BLaER1 (cell line): ENCODE measurements at regions not wholly inside any gene's neighbourhood (a gene's known extent, or its start where the extent isn't known, plus 50 kb on each side); places are given as distances from the start of the nearest gene placed in this dataset.

Source experiments
- H3K27ac ChIP-seq: shearing (Covaris generic); formaldehyde crosslinking; 2 replicates; pipeline ENCODE4 v1.8.1; 2022
- H3K27me3 ChIP-seq: shearing (Covaris generic); formaldehyde crosslinking; 2 replicates; pipeline ENCODE4 v1.8.1; 2022
- H3K36me3 ChIP-seq: shearing (Covaris generic); formaldehyde crosslinking; 2 replicates; pipeline ENCODE4 v1.8.1; 2022
- H3K4me1 ChIP-seq: shearing (Covaris generic); formaldehyde crosslinking; 2 replicates; pipeline ENCODE4 v1.8.1; 2022
- H3K4me2 ChIP-seq: shearing (Covaris generic); formaldehyde crosslinking; 2 replicates; pipeline ENCODE4 v1.8.1; 2022
- H3K4me3 ChIP-seq: shearing (Covaris generic); formaldehyde crosslinking; 2 replicates; pipeline ENCODE4 v1.8.1; 2022
- H3K9ac ChIP-seq: shearing (Covaris generic); formaldehyde crosslinking; 2 replicates; pipeline ENCODE4 v1.8.1; 2022
- H3K9me3 ChIP-seq: shearing (Covaris generic); formaldehyde crosslinking; 2 replicates; pipeline ENCODE4 v1.8.1; 2022
- H4K20me1 ChIP-seq: shearing (Covaris generic); formaldehyde crosslinking; 2 replicates; pipeline ENCODE4 v1.8.1; 2022
- Cebpa-rat ChIP-seq: shearing (Covaris generic); IDR thresholded peaks from 2 replicates; pipeline ENCODE4 v1.8.1; 2022

DNA sequence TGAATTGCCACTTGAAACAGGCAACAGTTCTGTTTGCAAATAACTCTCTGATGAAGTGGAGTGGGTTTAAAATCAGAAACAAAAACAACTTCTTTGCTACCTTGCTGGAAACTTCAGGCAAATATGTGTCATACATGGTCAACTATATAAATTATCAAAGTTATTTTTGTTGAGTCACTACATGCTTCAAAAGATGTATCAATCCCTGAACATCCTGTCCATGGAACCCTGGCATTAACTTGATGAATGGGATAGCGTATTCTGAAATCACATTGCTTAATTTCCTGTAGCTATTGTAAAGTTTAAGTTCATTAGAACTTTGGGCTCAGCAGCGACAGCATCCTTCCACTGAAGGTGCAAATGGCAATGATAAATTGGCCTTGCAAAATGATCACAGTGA is 213.6 kb upstream of the MAF start:
- H3K4me1 ChIP-seq = peaks cover 10% of the 10 kb centered on the region
- peaks cover under 1% of the 10 kb centered on the region; the same call in 1 of the 2 replicates for H3K9me3 ChIP-seq
- H3K9ac ChIP-seq = no peak overlapping the region

DNA sequence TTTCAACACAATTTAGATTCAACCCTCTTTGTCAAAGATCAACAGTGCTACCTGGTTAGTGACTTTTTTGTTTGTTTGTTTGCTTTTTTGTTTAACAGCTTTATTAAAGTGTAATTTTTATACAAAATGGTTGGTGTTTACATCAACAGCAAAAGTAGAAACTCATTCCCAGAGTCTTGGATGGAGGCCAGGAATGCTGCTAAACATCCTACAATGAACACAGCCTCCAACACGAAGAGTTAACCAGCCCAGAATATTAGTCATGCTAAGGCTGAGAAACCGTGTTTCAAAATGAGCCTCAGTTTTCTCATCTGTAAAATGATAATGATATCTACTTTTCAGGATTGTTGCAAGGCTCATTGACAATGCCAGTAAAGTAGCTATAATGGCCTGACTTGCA is 211.0 kb upstream of the MAF start:
- H3K27ac ChIP-seq = no peak overlapping the region
- no peak overlapping the region for H3K4me3 ChIP-seq
- H3K9me3 ChIP-seq = peaks cover 15% of the 10 kb centered on the region
- H3K36me3 ChIP-seq = no peaks in the 10 kb centered on the region
- H3K4me1 ChIP-seq = peaks cover 10% of the 10 kb centered on the region
- H3K4me2 ChIP-seq = no peak overlapping the region
- no peak for TF ChIP-seq Cebpa-rat
- H3K27me3 ChIP-seq = no peaks in the 10 kb centered on the region
- no peak overlapping the region for H3K9ac ChIP-seq
- H4K20me1 ChIP-seq = no peaks in the 10 kb centered on the region

More for the DNA sequence above, 213.6 kb upstream of the MAF start:
- no peaks in the 10 kb centered on the region for H4K20me1 ChIP-seq
- H3K4me2 ChIP-seq = no peak overlapping the region
- no peak overlapping the region for H3K4me3 ChIP-seq
- no peak for TF ChIP-seq Cebpa-rat
- H3K36me3 ChIP-seq = no peaks in the 10 kb centered on the region
- H3K27me3 ChIP-seq = no peaks in the 10 kb centered on the region
- H3K27ac ChIP-seq = no peak overlapping the region

DNA sequence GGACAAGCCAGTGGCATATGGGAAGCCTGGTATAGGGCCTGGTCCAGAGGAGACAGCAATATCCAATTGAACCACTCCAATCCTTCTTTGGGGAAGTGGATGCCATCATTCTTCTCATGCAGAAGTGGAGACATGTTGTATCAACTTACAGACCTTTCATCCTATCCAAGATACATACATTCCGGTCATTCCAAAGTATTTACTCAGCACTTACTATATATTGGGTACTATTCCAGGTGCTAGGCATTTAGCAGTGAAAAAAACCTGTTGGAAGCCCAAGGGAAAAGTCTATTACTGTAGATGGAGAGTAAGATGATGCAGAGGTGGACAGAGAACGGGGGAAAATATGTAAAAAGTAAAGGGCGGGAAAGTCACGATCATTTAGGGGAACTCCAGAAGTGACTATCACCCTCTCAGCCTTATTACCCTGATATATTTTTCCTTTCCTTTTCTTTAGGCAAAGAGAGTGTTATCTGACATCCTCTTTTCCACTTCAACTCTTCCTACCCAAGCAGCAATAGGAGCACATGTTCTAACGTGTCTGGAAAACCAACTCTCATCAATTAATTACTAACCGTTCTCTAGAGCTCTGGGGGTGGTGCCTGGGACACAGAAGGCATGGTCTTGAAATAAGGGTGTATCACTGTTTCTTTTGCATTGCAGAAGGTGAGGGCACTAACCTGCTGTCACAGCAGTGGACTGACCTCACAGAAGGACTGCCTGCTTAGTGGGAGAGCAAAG is 210.1 kb upstream of the MAF start:
- H3K4me1 ChIP-seq = peaks cover 10% of the 10 kb centered on the region
- H3K4me3 ChIP-seq = no peak overlapping the region
- H3K4me2 ChIP-seq = no peak overlapping the region
- H3K27ac ChIP-seq = no peak overlapping the region
- peaks cover 15% of the 10 kb centered on the region for H3K9me3 ChIP-seq
- no peaks in the 10 kb centered on the region for H3K36me3 ChIP-seq
- H3K27me3 ChIP-seq = no peaks in the 10 kb centered on the region
- no peak overlapping the region for H3K9ac ChIP-seq
- H4K20me1 ChIP-seq = no peaks in the 10 kb centered on the region
- no peak for TF ChIP-seq Cebpa-rat

DNA sequence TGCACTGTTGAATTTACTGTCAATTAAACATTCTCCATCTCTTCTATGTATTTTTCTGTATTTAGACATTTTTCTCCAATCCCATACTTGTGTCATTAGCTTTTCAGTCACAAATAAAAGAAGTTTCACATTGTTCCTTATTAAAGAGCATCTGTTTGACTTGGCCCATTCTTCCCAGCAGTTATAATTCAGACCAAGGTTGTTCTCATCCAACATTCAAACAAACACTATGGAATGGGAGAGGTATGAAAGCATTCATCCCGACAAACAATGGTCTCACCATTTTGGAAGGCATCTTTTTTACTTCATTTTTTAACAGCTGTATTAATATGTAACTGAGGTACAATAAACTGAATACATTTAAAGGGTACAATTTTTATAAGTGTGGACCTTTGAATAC is 208.8 kb upstream of the MAF start:
- H3K27me3 ChIP-seq = no peaks in the 10 kb centered on the region
- no peak overlapping the region for H3K4me3 ChIP-seq
- H3K4me2 ChIP-seq = no peak overlapping the region
- TF ChIP-seq Cebpa-rat = no peak
- H3K4me1 ChIP-seq = peaks cover 10% of the 10 kb centered on the region
- no peak overlapping the region for H3K27ac ChIP-seq
- H3K9me3 ChIP-seq = peaks cover 15% of the 10 kb centered on the region
- H3K9ac ChIP-seq = no peak overlapping the region
- H3K36me3 ChIP-seq = no peaks in the 10 kb centered on the region
- no peaks in the 10 kb centered on the region for H4K20me1 ChIP-seq

DNA sequence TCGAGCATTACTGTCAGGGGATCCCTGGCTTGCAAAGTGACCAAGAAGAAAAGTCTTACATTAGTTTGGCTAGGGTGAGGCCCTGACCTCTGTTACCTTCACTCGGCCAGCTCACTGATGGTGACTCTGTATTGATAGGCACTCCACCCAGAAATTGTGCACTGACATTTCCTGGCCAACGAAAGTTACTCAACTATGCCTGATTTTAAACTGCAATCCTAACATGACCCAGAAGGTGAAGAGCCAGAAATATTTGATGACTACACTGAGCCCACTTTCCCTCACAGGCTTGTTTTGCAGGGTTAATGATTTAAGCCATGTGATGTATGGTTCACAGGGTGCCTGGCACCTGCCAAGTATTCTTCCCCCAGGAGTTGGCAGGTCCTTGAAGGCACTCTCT is 208.2 kb upstream of the MAF start:
- peaks cover 15% of the 10 kb centered on the region for H3K9me3 ChIP-seq
- H3K4me1 ChIP-seq = peaks cover 10% of the 10 kb centered on the region
- H4K20me1 ChIP-seq = no peaks in the 10 kb centered on the region
- TF ChIP-seq Cebpa-rat = no peak
- no peak overlapping the region for H3K4me2 ChIP-seq
- no peak overlapping the region for H3K9ac ChIP-seq
- no peak overlapping the region for H3K27ac ChIP-seq
- H3K4me3 ChIP-seq = no peak overlapping the region
- no peaks in the 10 kb centered on the region for H3K27me3 ChIP-seq
- H3K36me3 ChIP-seq = no peaks in the 10 kb centered on the region

DNA sequence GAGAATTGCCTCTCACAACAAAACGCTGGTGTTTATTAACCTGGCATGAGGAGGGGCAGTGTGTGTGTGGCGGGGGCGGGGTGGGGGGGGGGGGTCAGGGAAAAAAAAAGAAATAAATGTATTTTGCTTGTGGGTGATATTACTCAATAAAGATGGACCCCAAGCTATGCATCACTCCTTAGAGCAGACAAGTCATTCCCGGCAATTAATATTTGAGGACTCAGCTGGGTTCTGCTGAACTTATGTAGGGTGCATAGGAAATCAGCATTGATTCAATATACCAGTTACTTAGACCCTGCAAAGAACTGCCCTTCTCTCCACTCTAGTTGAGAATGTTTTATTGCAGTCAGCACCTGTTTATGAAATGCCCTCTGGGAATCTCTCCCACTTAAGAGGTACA is 206.2 kb upstream of the MAF start:
- Histone ChIP-seq H3K4me3 (no peak overlapping the region), H3K36me3 (no peaks in the 10 kb centered on the region), H3K4me1 (peaks cover 1% of the 10 kb centered on the region), H3K27me3 (no peaks in the 10 kb centered on the region), H3K4me2 (no peak overlapping the region), H3K27ac (no peak overlapping the region), H3K9me3 (peaks cover 15% of the 10 kb centered on the region), H3K9ac (no peak overlapping the region), H4K20me1 (no peaks in the 10 kb centered on the region)
- 0 out of 2 replicates have a peak, but pooled peaks have one; percentile 28 for TF ChIP-seq Cebpa-rat

DNA sequence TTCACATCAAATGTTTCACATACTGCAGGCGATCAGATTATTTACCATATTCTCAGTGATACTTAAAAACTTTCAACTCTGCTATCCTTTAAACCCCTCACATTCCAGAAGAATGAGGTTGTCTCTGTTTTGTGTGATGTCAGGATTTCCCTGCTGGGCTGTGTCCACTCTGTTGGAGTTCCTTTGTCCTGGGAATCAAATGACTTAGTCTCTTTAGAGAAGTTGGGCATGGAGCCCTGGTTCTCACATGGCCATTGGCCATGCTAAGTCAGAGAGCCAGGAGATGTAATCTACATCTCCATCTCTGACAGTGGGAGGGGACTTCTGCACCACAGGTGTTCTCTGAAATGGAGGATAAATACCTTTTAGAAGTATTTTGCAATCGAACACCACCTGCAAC is 205.1 kb upstream of the MAF start:
- no peaks in the 10 kb centered on the region for H4K20me1 ChIP-seq
- no peaks in the 10 kb centered on the region for H3K27me3 ChIP-seq
- no peak overlapping the region for H3K27ac ChIP-seq
- no peak overlapping the region for H3K4me3 ChIP-seq
- peaks cover 15% of the 10 kb centered on the region for H3K9me3 ChIP-seq
- no peak overlapping the region for H3K9ac ChIP-seq
- H3K4me1 ChIP-seq = 0 out of 2 replicates have a peak, but pooled peaks cover under 1% of the 10 kb centered on the region
- H3K4me2 ChIP-seq = no peak overlapping the region
- no peak for TF ChIP-seq Cebpa-rat
- H3K36me3 ChIP-seq = no peaks in the 10 kb centered on the region

DNA sequence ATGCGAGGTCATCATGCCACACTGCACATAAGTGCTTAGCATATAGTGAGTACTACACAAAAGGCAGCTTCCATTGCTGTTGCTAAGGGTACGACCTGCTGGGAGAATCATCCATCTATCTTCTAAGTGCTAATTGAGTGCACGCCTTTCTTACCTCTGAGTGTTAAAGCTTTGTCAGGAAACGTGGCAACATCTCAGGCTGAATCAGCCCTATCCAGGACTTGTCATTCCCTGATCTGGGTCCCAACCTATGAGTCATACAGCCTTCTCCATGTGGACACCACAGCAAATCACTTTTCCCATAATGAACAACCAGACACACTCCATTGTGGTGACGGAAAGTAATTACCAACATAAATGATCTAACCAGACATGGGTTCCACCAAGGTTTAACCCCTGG is 201.1 kb upstream of the MAF start:
- TF ChIP-seq Cebpa-rat = no peak
- no peak overlapping the region for H3K4me3 ChIP-seq
- no peak overlapping the region for H3K4me2 ChIP-seq
- H3K27me3 ChIP-seq = no peaks in the 10 kb centered on the region
- no peak overlapping the region for H3K27ac ChIP-seq
- peaks cover 11% of the 10 kb centered on the region for H3K4me1 ChIP-seq
- no peaks in the 10 kb centered on the region for H3K9me3 ChIP-seq
- H3K36me3 ChIP-seq = no peaks in the 10 kb centered on the region
- H3K9ac ChIP-seq = no peak overlapping the region
- no peaks in the 10 kb centered on the region for H4K20me1 ChIP-seq

DNA sequence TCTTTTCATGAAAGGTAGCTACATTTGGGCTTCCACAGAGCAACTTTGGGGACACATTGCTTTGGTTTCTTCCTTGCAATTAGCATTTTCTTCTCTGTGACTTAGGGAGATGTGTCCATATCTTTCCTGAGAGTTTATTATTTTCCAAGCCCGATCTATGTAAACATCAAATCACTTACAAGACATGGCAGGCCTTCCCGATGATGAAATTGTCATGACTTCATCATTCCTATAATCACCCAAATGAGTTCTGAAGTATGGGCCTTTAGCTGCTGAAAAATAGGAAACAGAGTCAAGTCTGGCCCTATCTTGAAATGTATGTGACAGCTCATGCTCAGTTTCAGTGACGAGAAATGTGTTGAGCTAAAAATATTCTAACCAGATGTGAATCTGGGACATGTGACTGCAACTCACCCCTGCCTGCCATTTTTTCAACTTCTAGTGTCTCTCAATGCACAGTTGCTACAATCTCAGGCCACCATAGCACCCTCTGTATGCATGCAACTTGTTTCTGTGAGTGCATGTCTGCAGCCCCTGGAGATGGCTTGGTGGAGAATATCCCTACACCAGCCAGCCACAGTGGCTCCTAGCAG is 199.6 kb upstream of the MAF start:
- H3K9me3 ChIP-seq = no peaks in the 10 kb centered on the region
- H3K9ac ChIP-seq = no peak overlapping the region

DNA sequence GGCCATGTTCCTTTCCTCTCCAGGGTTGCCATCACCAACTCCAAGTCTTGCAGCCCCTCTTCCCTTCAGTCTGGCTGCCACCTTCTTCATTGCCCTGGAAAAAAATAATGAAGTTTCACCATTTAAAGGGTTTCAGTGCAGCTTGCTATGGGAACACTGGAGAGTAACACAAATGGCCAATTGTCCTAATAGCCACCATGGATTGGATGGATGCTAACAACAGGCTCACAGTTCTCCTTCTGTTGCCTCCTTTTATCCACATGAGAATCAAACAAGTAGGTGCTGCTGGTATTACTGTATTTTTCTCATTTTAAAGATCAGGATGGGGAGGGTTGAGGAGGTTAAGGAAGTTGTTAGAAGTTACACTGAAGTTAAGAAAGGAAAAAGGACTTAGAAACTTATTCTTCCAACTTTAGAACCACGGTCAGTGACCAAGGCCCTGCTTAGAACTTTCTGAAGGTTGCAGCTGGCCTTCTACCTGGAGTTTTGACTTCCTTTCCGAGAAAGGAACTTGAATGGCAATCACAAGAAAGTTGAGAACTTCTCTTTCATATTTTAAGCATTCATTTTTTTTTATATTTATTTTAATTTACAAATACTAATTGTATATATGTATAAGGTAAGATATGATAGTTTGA is 198.0 kb upstream of the MAF start:
- H3K27me3 ChIP-seq = no peaks in the 10 kb centered on the region
- no peaks in the 10 kb centered on the region for H3K9me3 ChIP-seq
- no peak overlapping the region for H3K4me3 ChIP-seq
- H3K9ac ChIP-seq = no peak overlapping the region
- no peaks in the 10 kb centered on the region for H4K20me1 ChIP-seq
- peaks cover 11% of the 10 kb centered on the region for H3K4me1 ChIP-seq
- no peak overlapping the region for H3K4me2 ChIP-seq
- TF ChIP-seq Cebpa-rat = no peak
- H3K27ac ChIP-seq = no peak overlapping the region
- no peaks in the 10 kb centered on the region for H3K36me3 ChIP-seq

More for the DNA sequence above, 199.6 kb upstream of the MAF start:
- no peak overlapping the region for H3K27ac ChIP-seq
- H4K20me1 ChIP-seq = no peaks in the 10 kb centered on the region
- H3K27me3 ChIP-seq = no peaks in the 10 kb centered on the region
- no peaks in the 10 kb centered on the region for H3K36me3 ChIP-seq
- peak overlapping the region; percentile 15; the same call in 1 of the 2 replicates for H3K4me2 ChIP-seq
- no peak for TF ChIP-seq Cebpa-rat
- peaks cover 11% of the 10 kb centered on the region for H3K4me1 ChIP-seq
- H3K4me3 ChIP-seq = no peak overlapping the region
